Prostate gland (tissue), 2 donors: ENCODE measurements at regions not wholly inside any gene's neighbourhood (a gene's known extent, or its start where the extent isn't known, plus 50 kb on each side); places are given as distances from the start of the nearest gene placed in this dataset.
"Not testable (repeated sequence)": the region's sequence is repeated elsewhere in the genome, so short reads cannot be mapped to it uniquely, and the experiment has no call there.

Experiments
- POLR2A ChIP-seq: fragments of 450-650 bp; IDR thresholded peaks from one replicate; pipeline ENCODE4 v1.6.1; 2016; ENCODE audit warnings: antibody characterized with exemption, mild to moderate bottlenecking
- POLR2AphosphoS5 ChIP-seq: sonication (generic); formaldehyde crosslinking; IDR thresholded peaks from one replicate; pipeline ENCODE4 v1.6.1; 2017; ENCODE audit warnings: antibody characterized with exemption
- TF ChIP-seq, protein P1 (sequence below), 4 experiments: fragments of 200-600 bp in 2 of 4; fragments of 450-650 bp in 2 of 4; sonication (generic) in 2 of 4; IDR thresholded peaks; 1 replicate in 3 of 4; 2 replicates in 1 of 4; pipeline ENCODE4 v1.5.1; 2016 to 2019; ENCODE audit warnings: antibody characterized with exemption in 4 of 4, mild to moderate bottlenecking in 2 of 4, moderate library complexity in 2 of 4

DNA sequence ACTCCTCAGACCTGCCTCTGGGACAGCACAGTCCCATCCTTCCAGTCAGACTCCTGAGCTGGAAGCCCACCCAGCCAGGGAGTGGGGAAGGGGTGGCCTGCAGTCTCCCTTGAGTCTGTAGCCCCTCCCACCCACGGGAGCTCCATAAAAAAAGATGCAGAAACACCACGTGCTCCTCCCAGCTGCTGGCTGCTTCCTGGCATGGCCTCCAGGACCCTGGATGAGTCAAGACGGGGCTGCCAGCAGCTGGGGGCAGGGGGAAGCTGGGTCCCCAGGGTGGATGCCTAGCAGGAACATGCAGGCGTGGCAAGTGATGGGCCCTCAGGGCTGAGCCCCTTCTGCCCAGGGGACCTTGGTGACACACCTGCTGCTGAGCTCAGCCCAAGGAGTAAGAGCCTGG lies 138.5 kb downstream of the TBC1D2B start:
- not testable (repeated sequence) for TF ChIP-seq POLR2A, POLR2AphosphoS5
- TF ChIP-seq, protein P1, sequence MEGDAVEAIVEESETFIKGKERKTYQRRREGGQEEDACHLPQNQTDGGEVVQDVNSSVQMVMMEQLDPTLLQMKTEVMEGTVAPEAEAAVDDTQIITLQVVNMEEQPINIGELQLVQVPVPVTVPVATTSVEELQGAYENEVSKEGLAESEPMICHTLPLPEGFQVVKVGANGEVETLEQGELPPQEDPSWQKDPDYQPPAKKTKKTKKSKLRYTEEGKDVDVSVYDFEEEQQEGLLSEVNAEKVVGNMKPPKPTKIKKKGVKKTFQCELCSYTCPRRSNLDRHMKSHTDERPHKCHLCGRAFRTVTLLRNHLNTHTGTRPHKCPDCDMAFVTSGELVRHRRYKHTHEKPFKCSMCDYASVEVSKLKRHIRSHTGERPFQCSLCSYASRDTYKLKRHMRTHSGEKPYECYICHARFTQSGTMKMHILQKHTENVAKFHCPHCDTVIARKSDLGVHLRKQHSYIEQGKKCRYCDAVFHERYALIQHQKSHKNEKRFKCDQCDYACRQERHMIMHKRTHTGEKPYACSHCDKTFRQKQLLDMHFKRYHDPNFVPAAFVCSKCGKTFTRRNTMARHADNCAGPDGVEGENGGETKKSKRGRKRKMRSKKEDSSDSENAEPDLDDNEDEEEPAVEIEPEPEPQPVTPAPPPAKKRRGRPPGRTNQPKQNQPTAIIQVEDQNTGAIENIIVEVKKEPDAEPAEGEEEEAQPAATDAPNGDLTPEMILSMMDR (IDR thresholded peaks at IDR 0.05), result not testable (repeated sequence)
